Esophagus squamous epithelium (tissue), 4 donors: ENCODE measurements at regions not wholly inside any gene's neighbourhood (a gene's known extent, or its start where the extent isn't known, plus 50 kb on each side); places are given as distances from the start of the nearest gene placed in this dataset.

Experiments
- POLR2A ChIP-seq, 4 donors: fragments of 450-650 bp; IDR thresholded peaks; one replicate each; pipeline ENCODE4 v1.6.1; 2017; ENCODE audit warnings: antibody characterized with exemption in 4 of 4, mild to moderate bottlenecking in 4 of 4, moderate library complexity in 3 of 4
- TF ChIP-seq, protein P1 (sequence below), 6 experiments: fragments of 450-650 bp in 4 of 6; fragments of 200-600 bp in 2 of 6; sonication (generic) in 2 of 6; IDR thresholded peaks; one replicate each; pipeline ENCODE4 v1.5.1; 2016 to 2019; ENCODE audit warnings: antibody characterized with exemption in 6 of 6, mild to moderate bottlenecking in 4 of 6, moderate library complexity in 4 of 6

DNA sequence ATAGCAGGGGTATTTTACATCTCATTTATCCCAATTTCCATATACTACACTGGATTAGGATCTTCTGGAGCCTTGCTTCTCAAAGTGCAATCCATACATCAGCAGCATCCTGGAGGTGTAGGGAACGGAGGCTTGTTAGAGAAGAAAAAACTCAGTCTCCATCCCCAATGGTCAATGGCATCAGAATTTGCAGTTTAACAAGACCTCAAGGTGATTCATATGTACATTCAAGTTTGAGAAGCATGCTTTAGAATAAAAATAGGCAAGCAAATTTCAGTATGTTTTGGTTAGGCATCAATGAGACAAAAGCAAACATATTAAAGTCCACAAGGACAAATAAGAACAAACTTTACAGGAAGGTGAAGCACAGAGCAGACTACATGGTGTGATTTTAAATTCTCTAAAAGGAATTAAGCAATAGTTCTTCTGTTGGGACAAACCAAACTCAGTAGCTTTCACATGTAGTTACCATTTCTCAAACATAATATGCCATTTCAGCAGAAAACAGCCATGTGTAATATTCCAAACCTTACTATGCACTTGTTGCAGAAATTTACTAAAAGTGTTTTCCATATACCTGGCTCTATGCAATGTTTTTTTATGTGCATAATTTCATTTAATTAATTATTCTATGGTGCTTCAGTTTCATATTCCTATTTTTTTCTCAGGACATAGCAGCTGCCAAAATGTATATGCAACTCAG lies 360.3 kb upstream of the NECTIN3 start:
- TF ChIP-seq POLR2A (IDR thresholded peaks at IDR 0.05): no peak
- TF ChIP-seq, protein P1, sequence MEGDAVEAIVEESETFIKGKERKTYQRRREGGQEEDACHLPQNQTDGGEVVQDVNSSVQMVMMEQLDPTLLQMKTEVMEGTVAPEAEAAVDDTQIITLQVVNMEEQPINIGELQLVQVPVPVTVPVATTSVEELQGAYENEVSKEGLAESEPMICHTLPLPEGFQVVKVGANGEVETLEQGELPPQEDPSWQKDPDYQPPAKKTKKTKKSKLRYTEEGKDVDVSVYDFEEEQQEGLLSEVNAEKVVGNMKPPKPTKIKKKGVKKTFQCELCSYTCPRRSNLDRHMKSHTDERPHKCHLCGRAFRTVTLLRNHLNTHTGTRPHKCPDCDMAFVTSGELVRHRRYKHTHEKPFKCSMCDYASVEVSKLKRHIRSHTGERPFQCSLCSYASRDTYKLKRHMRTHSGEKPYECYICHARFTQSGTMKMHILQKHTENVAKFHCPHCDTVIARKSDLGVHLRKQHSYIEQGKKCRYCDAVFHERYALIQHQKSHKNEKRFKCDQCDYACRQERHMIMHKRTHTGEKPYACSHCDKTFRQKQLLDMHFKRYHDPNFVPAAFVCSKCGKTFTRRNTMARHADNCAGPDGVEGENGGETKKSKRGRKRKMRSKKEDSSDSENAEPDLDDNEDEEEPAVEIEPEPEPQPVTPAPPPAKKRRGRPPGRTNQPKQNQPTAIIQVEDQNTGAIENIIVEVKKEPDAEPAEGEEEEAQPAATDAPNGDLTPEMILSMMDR (IDR thresholded peaks at IDR 0.05): no peak
